Activated T-cell treated with anti-CD3 and anti-CD28 coated beads, Interleukin-2, amount 50 U/mL, for 24 hours (primary cell): ENCODE measurements at regions not wholly inside any gene's neighbourhood (a gene's known extent, or its start where the extent isn't known, plus 50 kb on each side); places are given as distances from the start of the nearest gene placed in this dataset.
"Not testable (repeated sequence)": the region's sequence is repeated elsewhere in the genome, so short reads cannot be mapped to it uniquely, and the experiment has no call there.

ENCODE experiments used
- DNase-seq: peaks from one replicate; pipeline ENCODE4 v3.0.0-alpha.2; 2020
- H3K27ac Mint-ChIP-seq: 2 replicates; pipeline ENCODE4 v1.8.0; 2020; ENCODE audit warnings: mild to moderate bottlenecking, mixed read lengths
- H3K27me3 Mint-ChIP-seq: 2 replicates; pipeline ENCODE4 v1.8.0; 2020; ENCODE audit warnings: mixed read lengths
- H3K36me3 Mint-ChIP-seq: 2 replicates; pipeline ENCODE4 v1.8.0; 2020; ENCODE audit warnings: low read depth, mixed read lengths
- H3K4me1 Mint-ChIP-seq: 2 replicates; pipeline ENCODE4 v1.8.0; 2020; ENCODE audit warnings: low read depth, mixed read lengths
- H3K4me3 Mint-ChIP-seq: 2 replicates; pipeline ENCODE4 v1.8.0; 2020; ENCODE audit warnings: mild to moderate bottlenecking, moderate library complexity, mixed read lengths
- H3K9me3 Mint-ChIP-seq: 2 replicates; pipeline ENCODE4 v1.8.0; 2020; ENCODE audit warnings: mixed read lengths

DNA sequence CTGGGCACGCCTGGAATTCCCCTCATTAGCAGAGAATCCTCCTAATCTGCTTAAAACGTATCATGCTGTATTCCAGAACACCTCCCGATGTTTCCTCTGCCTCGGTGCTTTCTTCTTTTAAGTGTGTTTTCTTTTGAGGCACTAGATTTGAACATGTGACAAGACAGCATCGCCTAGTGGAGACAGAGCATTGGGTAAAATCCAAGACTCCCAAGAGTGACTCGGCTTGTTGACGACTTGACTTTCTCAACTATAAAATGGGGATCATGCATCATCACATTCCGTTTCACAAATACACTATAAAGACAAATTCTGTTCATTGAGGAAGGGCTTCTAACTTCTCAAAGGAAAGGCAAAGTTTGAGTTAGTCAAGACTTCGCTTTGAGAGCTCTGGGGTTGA, 105.6 kb upstream of the RNF32 start:
- no peak for DNase-seq
- Mint-ChIP-seq H3K4me1 (no peaks in the 10 kb centered on the region), H3K36me3 (no peaks in the 10 kb centered on the region), H3K4me3 (no peak overlapping the region), H3K27me3 (peaks cover 8% of the 10 kb centered on the region), H3K27ac (no peak overlapping the region), H3K9me3 (no peaks in the 10 kb centered on the region)

DNA sequence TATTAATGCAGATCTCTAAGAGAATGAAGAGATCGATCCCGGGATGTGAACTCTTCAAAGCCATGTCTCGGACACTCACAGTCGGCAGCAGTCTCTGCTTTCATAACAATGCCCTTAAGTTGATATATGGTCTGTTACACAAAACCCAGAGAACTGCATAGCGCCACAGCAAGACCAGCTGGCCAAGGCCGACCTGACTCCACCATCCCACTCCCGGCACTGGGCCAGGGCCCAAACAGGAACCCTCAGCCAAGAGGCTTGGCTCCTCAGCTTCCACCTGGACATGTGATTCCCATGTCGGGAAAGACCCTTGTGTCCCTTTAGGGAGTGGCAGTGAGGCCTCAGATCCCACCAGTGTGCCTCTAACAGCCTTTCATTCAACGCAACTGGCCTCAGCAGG, 106.6 kb upstream of the RNF32 start:
- no peaks in the 10 kb centered on the region for H3K4me1 Mint-ChIP-seq
- no peaks in the 10 kb centered on the region for H3K36me3 Mint-ChIP-seq
- no peak overlapping the region for H3K27ac Mint-ChIP-seq
- H3K27me3 Mint-ChIP-seq, result peaks cover 9% of the 10 kb centered on the region
- H3K4me3 Mint-ChIP-seq, result no peak overlapping the region
- H3K9me3 Mint-ChIP-seq, result no peaks in the 10 kb centered on the region
- no peak for DNase-seq

GRCh38 chr7:156533420-156533819, 107.2 kb upstream of the RNF32 start:
- Mint-ChIP-seq H3K9me3 (no peaks in the 10 kb centered on the region), H3K27me3 (peaks cover 9% of the 10 kb centered on the region), H3K4me1 (no peaks in the 10 kb centered on the region), H3K4me3 (no peak overlapping the region), H3K36me3 (no peaks in the 10 kb centered on the region), H3K27ac (no peak overlapping the region)
- no peak for DNase-seq

DNA sequence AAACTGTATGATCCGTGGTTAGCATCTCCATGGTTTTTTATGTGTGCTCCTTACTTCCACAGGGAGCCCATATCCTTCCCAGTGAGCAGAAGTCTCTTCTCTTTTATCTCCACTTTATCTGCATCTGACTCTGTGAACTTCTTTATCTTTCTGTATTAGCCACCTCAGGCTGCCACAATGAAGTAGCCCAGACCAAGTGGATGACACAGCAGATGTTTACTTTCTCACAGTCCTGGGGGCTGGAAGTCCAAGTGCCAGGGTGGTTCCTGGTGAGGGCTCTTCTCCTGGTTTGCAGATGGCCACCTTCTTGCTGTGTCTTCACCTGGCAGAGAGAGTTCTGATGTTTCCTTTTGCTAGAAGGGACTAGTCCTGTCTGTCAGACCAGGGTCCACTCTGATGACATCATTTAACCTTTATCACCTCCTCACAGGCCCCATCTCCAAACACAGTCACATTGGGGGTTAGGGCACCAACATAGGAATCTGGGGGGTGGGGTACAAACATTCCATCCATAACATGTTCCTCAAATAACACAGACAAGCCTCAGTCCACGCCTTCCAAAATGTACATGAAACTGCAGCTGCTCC, 108.5 kb upstream of the RNF32 start:
- Mint-ChIP-seq H3K36me3 (no peaks in the 10 kb centered on the region), H3K27me3 (peaks cover 9% of the 10 kb centered on the region), H3K4me1 (no peaks in the 10 kb centered on the region), H3K27ac (no peak overlapping the region), H3K9me3 (no peaks in the 10 kb centered on the region), H3K4me3 (no peak overlapping the region)
- no peak for DNase-seq

GRCh38 chr7:156529956-156530355, 110.6 kb upstream of the RNF32 start:
- H3K4me3 Mint-ChIP-seq, result no peak overlapping the region
- H3K4me1 Mint-ChIP-seq, result no peaks in the 10 kb centered on the region
- H3K9me3 Mint-ChIP-seq, result no peaks in the 10 kb centered on the region
- no peak for DNase-seq
- no peaks in the 10 kb centered on the region for H3K36me3 Mint-ChIP-seq
- peaks cover 17% of the 10 kb centered on the region for H3K27me3 Mint-ChIP-seq
- H3K27ac Mint-ChIP-seq, result no peak overlapping the region

GRCh38 chr7:156527458-156527890, 113.1 kb upstream of the RNF32 start:
- no peak for DNase-seq
- Mint-ChIP-seq H3K9me3 (no peaks in the 10 kb centered on the region), H3K27ac (no peak overlapping the region), H3K4me1 (no peaks in the 10 kb centered on the region), H3K36me3 (no peaks in the 10 kb centered on the region), H3K4me3 (no peak overlapping the region), H3K27me3 (peaks cover 14% of the 10 kb centered on the region)

- Mint-ChIP-seq H3K27me3 (peaks cover 19% of the 10 kb centered on the region), H3K4me1 (no peaks in the 10 kb centered on the region)
- DNase-seq, result no peak
These were observed 115.6 kb upstream of the RNF32 start for GRCh38 chr7:156524818-156525597.

GRCh38 chr7:156523447-156524048, 117.0 kb upstream of the RNF32 start:
- Mint-ChIP-seq H3K27me3 (peaks cover 16% of the 10 kb centered on the region), H3K9me3 (no peaks in the 10 kb centered on the region), H3K36me3 (no peaks in the 10 kb centered on the region), H3K27ac (no peak overlapping the region), H3K4me3 (no peak overlapping the region), H3K4me1 (no peaks in the 10 kb centered on the region)
- DNase-seq, result no peak

More at GRCh38 chr7:156524818-156525597, 115.6 kb upstream of the RNF32 start:
- H3K4me3 Mint-ChIP-seq, result no peak overlapping the region
- no peaks in the 10 kb centered on the region for H3K36me3 Mint-ChIP-seq
- H3K27ac Mint-ChIP-seq, result no peak overlapping the region
- H3K9me3 Mint-ChIP-seq, result no peaks in the 10 kb centered on the region

GRCh38 chr7:156522801-156523200, 117.8 kb upstream of the RNF32 start:
- no peaks in the 10 kb centered on the region for H3K36me3 Mint-ChIP-seq
- no peaks in the 10 kb centered on the region for H3K9me3 Mint-ChIP-seq
- H3K27me3 Mint-ChIP-seq, result peaks cover 16% of the 10 kb centered on the region
- H3K4me3 Mint-ChIP-seq, result no peak overlapping the region
- no peaks in the 10 kb centered on the region for H3K4me1 Mint-ChIP-seq
- DNase-seq, result no peak
- H3K27ac Mint-ChIP-seq, result no peak overlapping the region

DNA sequence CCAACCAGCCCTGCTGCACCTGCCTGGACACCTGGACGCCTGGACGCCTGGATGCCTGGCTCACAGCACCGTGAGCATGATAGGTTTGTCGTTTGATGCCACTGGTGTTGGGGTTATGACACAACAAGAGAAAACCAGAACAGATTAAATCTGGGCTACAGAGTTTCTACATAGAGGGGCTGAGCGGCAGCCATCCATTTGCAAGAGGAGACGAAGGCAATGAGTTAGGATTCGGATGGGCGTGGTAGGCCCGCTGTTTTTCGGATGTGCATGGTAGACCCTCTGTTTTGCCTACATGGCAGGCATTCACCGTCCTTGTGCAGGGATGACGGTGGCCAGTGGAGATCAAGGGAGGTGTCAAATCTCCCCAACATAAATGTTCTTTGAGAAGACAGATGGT, 121.5 kb upstream of the RNF32 start:
- Mint-ChIP-seq H3K36me3 (no peaks in the 10 kb centered on the region), H3K4me3 (no peak overlapping the region), H3K27me3 (peaks cover 10% of the 10 kb centered on the region), H3K27ac (no peak overlapping the region), H3K4me1 (no peaks in the 10 kb centered on the region), H3K9me3 (no peaks in the 10 kb centered on the region)
- no peak for DNase-seq

DNA sequence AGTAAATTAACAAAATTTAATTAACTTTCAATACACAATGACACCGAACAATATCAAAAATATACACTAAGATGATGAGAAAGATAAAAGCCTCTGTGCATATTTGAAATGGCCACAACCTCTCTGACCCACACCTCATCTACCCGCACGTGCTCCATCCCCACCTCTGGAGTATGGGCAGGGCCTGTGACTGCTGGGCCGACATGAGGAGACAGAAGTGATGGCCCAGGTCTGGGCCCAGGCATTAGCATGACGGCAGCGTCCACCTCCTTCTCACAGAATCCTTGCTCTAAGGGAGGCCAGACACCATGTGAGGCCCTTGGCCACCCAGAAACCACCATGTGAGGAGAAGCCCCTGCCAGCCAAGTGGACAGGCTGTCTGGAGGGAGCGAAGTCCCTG, 122.1 kb upstream of the RNF32 start:
- peaks cover 10% of the 10 kb centered on the region for H3K27me3 Mint-ChIP-seq
- H3K36me3 Mint-ChIP-seq, result no peaks in the 10 kb centered on the region
- H3K9me3 Mint-ChIP-seq, result peaks cover 2% of the 10 kb centered on the region
- no peak overlapping the region for H3K27ac Mint-ChIP-seq
- DNase-seq, result no peak
- no peaks in the 10 kb centered on the region for H3K4me1 Mint-ChIP-seq
- H3K4me3 Mint-ChIP-seq, result no peak overlapping the region

DNA sequence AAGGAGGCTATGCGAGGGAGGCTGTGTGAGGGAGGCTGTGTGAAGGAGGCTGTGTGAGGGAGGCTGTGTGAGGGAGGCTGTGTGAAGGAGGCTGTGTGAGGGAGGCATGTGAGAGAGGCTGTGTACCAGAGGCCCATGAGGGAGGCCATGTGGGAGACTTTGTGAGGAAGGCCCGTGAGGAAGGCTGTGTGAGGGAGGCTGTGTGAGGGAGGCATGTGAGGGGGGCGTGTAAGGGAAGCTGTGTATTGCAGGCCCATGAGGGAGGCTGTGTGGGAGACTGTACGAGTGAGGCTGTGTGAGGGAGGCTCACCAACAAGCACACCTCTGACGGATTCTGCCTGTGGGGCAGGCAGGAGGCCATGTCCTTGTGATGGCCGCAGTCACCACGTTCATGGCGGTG, 122.7 kb upstream of the RNF32 start:
- not testable (repeated sequence) for H3K4me1 Mint-ChIP-seq, H3K27ac Mint-ChIP-seq, H3K36me3 Mint-ChIP-seq

DNA sequence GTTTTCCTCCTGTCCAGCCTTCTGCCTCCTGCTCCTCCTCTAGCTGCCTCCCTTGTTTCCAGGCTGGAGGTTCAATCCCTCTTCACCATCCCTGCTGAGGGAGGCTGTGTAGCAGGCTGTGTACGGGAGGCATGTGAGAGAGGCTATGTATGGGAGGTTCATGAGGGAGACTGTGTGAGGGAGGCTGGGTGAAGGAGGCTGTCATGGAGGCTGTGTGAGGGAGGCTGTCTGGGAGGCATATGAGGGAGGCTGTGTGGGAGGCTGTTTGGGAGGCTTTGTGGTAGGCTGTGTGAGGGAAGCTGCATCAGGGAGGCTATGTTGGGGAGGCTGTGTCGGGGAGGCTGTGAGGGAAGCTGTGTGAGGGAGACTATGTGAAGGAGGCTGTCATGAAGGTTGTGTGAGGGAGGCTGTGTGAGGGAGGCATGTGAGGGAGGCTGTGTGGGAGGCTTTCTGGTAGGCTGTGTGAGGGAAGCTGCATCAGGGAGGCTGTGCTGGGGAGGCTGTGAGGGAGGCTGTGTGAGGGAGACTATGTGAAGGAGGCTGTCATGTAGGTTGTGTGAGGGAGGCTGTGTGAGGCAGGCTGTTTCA, 123.7 kb upstream of the RNF32 start:
- Mint-ChIP-seq H3K4me1 (no peaks in the 10 kb centered on the region), H3K4me3 (no peak overlapping the region), H3K9me3 (peaks cover 5% of the 10 kb centered on the region), H3K36me3 (no peaks in the 10 kb centered on the region), H3K27me3 (peaks cover 10% of the 10 kb centered on the region), H3K27ac (no peak overlapping the region)
- DNase-seq, result no peak

More for the DNA sequence above, 122.7 kb upstream of the RNF32 start:
- not testable (repeated sequence) for H3K27me3 Mint-ChIP-seq, H3K4me3 Mint-ChIP-seq, H3K9me3 Mint-ChIP-seq, DNase-seq

DNA sequence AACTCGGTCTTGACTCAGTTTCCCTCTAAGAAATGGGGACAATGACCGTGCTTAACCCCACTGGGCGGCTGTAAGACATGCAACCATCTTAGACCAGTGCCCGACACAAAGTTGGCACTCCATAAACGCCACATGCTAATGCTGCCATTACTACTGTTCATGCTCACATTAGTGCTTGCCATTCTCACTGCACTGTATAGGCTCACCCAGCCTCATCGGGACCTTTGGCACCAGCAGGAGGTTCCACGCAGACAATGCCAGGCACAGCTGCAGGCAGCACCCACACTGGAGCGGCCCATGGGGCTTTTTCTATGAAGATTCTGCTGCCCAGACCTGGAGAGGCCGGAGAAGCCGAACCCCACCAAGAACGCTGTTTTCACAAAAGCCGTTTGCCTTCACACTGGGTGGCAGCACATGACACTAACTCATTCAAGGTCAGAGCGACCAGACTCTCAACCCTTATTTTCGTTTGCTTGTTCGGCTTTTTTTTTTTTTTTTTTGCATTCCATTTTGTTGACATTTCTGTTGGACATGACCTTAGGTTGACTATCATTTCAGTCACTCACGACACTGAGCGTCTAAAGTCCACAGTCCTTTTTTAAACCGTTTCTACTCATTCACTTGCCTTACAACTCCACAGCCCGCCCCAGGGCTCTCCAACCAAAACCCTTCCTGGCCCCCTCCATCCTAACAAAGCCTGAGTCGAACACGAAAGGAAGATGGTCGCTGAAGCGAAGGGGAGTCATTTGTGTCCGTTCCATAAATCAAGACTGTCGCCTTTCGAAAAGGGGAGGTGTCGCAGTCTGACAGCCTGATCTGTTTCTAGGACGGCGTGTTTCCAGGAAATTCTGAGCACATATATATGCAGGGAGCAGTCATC, 124.4 kb upstream of the RNF32 start:
- no peak overlapping the region for H3K4me3 Mint-ChIP-seq
- H3K36me3 Mint-ChIP-seq, result no peaks in the 10 kb centered on the region
- peaks cover 10% of the 10 kb centered on the region for H3K9me3 Mint-ChIP-seq
- no peak for DNase-seq
- no peak overlapping the region for H3K27ac Mint-ChIP-seq
- H3K27me3 Mint-ChIP-seq, result peaks cover 10% of the 10 kb centered on the region
- no peaks in the 10 kb centered on the region for H3K4me1 Mint-ChIP-seq
